Keratinocyte (primary cell): ENCODE measurements at regions not wholly inside any gene's neighbourhood (a gene's known extent, or its start where the extent isn't known, plus 50 kb on each side); places are given as distances from the start of the nearest gene placed in this dataset.

Experiments
- CTCF ChIP-seq, 3 experiments: IDR thresholded peaks in 1 of 3; conservative IDR thresholded peaks in 1 of 3; optimal IDR thresholded peaks in 1 of 3; 2 replicates in 2 of 3; 3 replicates in 1 of 3; pipeline versions ENCODE3 to v1.5.1; 2011; ENCODE audit warnings: low read length in 3 of 3, mild to moderate bottlenecking in 3 of 3, moderate library complexity in 2 of 3, control low read depth in 1 of 3, inconsistent platforms in 1 of 3; ENCODE audit not compliant: insufficient read depth in 2 of 3; ENCODE audit errors: extremely low read depth in 1 of 3
- EZH2 ChIP-seq: IDR thresholded peaks from one replicate; pipeline ENCODE4 v1.6.1; 2012; ENCODE audit warnings: inconsistent platforms, mild to moderate bottlenecking, low read length, moderate library complexity

GRCh38 chr3:135558906-135559305 lies 406.6 kb upstream of the PPP2R3A start:
- TF ChIP-seq CTCF (optimal IDR thresholded peaks at IDR 0.05 in 1 of 3, IDR thresholded peaks at IDR 0.05 in 1 of 3, conservative IDR thresholded peaks at IDR 0.05 in 1 of 3; ENCODE audit: extremely low read depth in 1 of 3, insufficient read depth in 2 of 3, low read length in 3 of 3), result no peak
- TF ChIP-seq EZH2, result no peak
